HG02981 (cell line): ENCODE measurements at regions not wholly inside any gene's neighbourhood (a gene's known extent, or its start where the extent isn't known, plus 50 kb on each side); places are given as distances from the start of the nearest gene placed in this dataset.

Source experiments
- ATAC-seq: cut with Tn5 transposase; IDR thresholded peaks from one replicate; pipeline ENCODE4 v1.9.1; 2021; ENCODE audit warnings: mild to moderate bottlenecking, moderate library complexity; ENCODE audit not compliant: unreplicated experiment

DNA sequence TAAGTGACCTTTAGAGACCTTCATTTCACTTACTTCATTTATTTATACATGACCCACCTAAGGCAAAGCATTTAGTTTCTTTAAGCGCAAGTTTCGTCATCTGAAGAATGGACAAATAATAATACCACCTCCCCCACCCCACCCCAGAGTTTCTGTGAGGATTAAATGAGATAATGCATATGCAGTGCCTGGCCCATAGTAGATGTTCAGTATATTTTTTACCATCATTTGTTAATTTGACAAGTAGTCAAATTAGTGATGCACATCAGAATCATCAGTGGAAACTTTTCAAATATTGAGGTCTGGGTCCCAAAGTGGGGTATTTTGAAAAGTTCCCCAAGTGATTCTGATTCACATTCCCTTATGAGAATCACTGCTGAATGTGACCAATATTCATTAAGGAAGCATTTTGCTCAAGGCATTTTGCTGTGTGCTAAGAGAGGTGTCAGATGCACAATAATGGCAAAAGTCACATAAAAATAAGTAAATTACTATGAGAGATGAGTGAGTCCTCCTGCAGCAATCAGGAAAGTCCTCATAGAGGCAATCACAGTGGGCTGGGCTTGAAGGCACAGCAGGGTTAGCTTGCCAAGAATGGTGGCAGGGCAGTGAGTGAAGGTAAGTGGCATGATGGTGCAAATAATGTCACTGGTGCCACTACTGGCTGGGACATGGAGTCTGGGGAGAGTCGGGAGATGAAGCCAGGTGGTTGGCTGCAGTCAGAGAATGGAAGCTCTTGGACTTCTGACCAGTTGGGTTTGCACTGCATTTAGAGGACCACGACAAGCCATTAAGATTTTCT lies 244.1 kb downstream of the PTEN start:
- no peak for ATAC-seq

DNA sequence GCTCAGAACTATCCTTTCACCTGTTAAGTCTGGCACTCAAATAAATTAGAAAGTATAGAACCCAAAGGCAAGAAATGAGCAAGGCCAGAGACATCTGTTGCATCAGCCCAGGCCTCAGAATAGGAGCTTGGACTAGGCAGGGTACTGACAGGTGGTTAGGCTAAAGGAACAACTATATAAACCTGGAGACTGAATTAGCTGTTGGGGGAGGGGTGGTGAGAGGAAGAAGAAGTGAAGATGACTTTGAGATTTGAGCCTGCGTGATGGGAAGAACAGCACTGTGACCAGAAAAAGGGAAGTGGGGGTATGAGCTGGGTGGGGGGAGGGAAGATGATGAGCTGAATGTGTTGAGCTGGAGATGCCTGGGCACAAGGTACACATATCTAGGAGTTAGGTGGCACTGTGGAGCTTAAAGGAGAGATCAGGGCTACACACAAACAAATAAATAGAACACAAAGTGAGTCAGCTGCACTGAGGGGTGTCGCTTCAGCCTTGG lies 244.7 kb downstream of the PTEN start:
- ATAC-seq = peak; percentile 28

- no peak for ATAC-seq
Observed at GRCh38 chr10:88110355-88110754, 246.9 kb downstream of the PTEN start.

GRCh38 chr10:88110822-88111221 lies 247.4 kb downstream of the PTEN start:
- ATAC-seq = peak; percentile 28

GRCh38 chr10:88111294-88111693 lies 247.9 kb downstream of the PTEN start:
- ATAC-seq = peak; percentile 29

DNA sequence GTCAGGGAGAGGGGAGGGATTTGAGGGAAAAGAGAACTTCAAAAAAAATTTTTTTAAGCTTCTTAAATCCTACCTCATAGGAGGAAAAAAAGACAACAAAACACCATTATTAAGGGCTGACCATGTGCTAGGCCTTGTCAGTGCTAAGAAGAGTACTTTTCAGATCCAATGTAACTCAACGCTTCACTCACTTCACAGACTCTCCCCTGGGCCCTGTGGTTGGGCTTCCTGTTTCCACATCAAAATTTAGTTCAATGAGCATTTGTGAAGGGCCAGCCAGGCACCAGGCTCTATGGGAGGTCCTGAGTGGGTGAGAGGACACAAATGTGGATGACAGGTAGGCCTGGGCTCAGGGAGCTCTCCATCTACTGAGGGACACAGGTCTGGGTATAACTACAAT lies 249.8 kb downstream of the PTEN start:
- ATAC-seq = peak; percentile 32

- ATAC-seq = no peak
Observed at GRCh38 chr10:88113657-88114272, 250.3 kb downstream of the PTEN start.

DNA sequence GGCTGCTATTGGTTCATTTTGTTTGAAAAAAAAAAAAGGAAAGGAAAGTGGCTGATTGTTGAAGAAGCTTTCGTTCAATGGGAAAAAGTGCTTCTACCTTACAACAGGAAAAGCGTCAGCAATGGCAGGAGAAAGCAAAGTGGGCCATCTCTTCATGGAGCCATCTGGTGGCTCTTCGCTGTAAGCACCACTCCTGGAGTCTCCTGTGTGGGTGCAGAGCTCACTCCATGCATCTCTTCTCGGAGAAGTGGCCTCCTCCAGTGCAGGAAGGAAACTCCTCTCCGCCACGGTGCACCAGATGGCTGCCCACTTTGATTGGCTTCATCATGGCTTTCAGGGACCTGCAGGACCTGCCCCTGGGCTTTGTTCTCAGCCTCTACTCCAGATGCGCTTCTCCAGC lies 250.9 kb downstream of the PTEN start:
- ATAC-seq = no peak

DNA sequence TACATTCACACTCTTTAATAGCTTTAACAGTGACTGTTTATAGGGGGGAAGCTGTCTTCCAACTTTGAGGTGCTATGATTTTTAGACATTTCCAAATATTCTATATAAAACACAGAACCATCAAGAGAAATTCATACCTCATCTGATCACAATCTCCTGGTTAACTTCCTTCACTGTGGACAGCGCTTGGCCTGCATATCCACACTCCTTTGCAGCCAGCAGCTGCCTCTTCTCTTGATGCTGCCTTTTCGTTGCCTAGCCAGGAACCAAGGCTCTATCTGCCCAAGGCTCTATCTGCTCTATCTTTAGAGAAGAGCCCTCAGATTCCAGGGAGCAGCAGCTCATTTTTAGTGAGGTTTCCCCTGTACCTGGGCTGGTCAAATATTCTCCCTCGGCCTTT lies 252.0 kb downstream of the PTEN start:
- no peak for ATAC-seq

DNA sequence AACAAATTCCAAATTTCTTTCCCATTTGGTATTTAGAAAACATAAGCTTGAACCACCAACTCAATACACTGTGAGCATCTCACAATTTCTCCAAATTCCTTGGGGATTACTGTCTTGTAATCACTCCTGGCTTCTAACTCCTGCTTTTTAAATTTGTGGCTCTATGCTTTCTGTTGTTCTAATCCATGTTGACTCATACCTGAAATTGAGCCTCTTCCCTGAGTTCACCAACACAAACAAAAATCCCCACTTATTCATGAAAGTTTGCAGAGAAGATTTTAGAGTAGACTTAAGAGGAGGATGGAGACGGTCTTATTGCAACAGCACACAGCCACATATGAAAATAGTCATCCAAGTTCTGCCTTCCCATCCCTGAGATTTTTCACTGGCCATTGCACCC lies 252.5 kb downstream of the PTEN start:
- no peak for ATAC-seq

DNA sequence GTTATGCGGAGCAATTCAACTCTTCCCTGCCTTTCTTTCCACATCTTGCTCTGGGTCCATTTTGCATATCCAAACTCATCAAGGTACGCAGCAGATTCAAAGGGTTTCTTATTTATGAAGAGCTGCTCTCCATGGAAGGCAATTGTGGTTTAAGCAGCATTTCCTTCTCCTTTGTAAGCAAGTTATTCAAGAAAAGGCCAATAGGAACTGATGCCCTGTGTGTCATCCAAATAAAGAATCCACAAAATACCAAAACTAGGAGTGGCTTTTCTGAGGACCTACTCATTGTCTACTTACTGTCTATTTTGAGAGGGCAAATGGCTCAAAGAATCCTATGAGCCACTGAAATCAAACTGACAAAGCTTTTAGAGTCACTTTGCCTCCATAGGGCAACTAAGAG lies 253.1 kb downstream of the PTEN start:
- ATAC-seq = no peak

- no peak for ATAC-seq
Observed at GRCh38 chr10:88116971-88117626, 253.7 kb downstream of the PTEN start.

GRCh38 chr10:88117869-88118632 lies 254.6 kb downstream of the PTEN start:
- ATAC-seq = no peak

GRCh38 chr10:88118729-88119128 lies 255.3 kb downstream of the PTEN start:
- ATAC-seq = no peak

- no peak for ATAC-seq
Observed at GRCh38 chr10:88119160-88119559, 255.7 kb downstream of the PTEN start.

DNA sequence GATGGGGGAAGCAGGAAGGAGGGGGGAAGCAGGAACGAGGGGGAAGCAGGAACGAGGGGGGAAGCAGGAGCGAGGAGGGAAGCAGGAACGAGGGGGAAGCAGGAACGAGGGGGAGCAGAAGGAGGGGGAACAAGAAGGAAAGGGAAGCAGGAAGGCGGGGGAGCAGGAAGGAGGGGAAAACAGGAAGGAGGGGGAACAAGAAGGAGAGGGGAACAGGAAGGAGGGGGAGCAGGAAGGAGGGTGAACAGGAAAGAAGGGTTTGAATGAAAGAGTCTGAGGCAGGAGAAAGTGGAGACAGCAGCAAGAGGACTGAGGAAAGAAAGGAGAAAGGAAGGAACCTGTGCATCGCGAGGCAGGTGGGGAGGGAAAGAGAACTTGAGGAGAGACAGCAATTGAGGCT lies 256.6 kb downstream of the PTEN start:
- ATAC-seq = no peak

- ATAC-seq = no peak
Observed at GRCh38 chr10:88120599-88121333, 257.3 kb downstream of the PTEN start.

- no peak for ATAC-seq
Observed at GRCh38 chr10:88121361-88121760, 257.9 kb downstream of the PTEN start.

- ATAC-seq = no peak
Observed at GRCh38 chr10:88122145-88122544, 258.7 kb downstream of the PTEN start.

DNA sequence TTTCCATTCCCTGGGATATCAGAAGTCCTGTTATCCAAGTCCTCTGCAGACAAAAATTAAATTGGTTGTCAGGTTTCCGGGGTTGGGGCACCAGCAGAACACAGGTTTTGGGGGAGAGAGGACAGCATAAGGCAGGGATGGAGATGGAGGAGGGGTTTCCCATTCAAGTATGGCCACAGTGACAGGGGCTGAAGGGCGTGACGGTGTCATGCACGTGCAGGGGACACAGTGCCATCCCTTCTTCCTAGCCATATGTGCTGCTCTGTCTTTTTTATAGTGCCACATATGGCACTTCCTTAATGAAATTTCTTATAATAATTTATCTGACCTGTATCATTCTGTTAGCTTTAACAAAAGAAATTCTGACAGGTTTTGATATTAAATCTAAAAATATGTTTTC lies 259.2 kb downstream of the PTEN start:
- ATAC-seq = no peak

DNA sequence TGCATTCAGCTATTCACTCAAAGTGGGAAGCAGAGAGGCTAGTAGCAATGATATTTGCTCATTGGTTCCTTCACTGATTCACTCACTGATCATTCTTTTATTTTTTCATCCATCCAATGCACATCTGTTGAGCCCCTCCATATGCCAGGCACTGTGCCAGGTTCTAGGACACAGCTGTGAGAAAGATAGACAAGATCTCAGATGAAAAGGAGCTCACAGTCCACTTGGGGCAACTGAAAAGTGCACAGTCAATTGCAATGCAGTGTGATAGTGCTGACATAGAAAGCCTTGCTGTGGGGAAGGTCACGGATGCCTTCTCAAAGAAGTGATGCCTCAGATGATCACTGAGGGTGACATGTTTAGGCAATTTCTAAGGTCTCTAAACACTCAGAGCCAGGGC lies 262.3 kb downstream of the PTEN start:
- ATAC-seq = no peak
